GM23338 (cell line): ENCODE measurements at regions not wholly inside any gene's neighbourhood (a gene's known extent, or its start where the extent isn't known, plus 50 kb on each side); places are given as distances from the start of the nearest gene placed in this dataset.

ENCODE experiments used
- ATAC-seq: fragments of 200-7000 bp; cut with Tn5 transposase; 3 replicates; pipeline ENCODE4 v1.9.1; 2020
- DNase-seq: peaks from one replicate; pipeline ENCODE4 v3.0.0-alpha.2; 2015; ENCODE audit warnings: low spot score
- H2AFZ ChIP-seq: fragments of 200-600 bp; sonication (generic); 2 replicates; pipeline ENCODE4 v1.8.0; 2016; ENCODE audit warnings: antibody characterized with exemption, mild to moderate bottlenecking, moderate library complexity
- H3F3A ChIP-seq: fragments of 200-600 bp; sonication (generic); replicated peaks from 2 replicates; pipeline ENCODE4 v1.8.0; 2017; ENCODE audit warnings: antibody characterized with exemption, mixed run types, low read depth
- H3K27ac ChIP-seq: fragments of 200-600 bp; sonication (generic); 2 replicates; pipeline ENCODE4 v1.6.1; 2016; ENCODE audit warnings: low read depth
- H3K27me3 ChIP-seq: fragments of 200-600 bp; sonication (generic); 2 replicates; pipeline ENCODE4 v1.8.0; 2016; ENCODE audit warnings: mild to moderate bottlenecking, mixed run types, moderate library complexity; ENCODE audit not compliant: insufficient read depth
- H3K36me3 ChIP-seq: fragments of 200-600 bp; sonication (generic); 2 replicates; pipeline ENCODE4 v1.8.0; 2016; ENCODE audit warnings: mild to moderate bottlenecking; ENCODE audit not compliant: insufficient read depth
- H3K4me1 ChIP-seq: fragments of 200-600 bp; sonication (generic); 2 replicates; pipeline ENCODE4 v1.8.0; 2016; ENCODE audit warnings: mild to moderate bottlenecking, moderate library complexity; ENCODE audit not compliant: insufficient read depth
- H3K4me2 ChIP-seq: fragments of 200-600 bp; sonication (generic); 2 replicates; pipeline ENCODE4 v1.7.1; 2017; ENCODE audit warnings: mixed run types
- H3K4me3 ChIP-seq: fragments of 200-600 bp; sonication (generic); 2 replicates; pipeline ENCODE4 v1.6.1; 2016; ENCODE audit warnings: mixed run types
- H3K79me2 ChIP-seq: fragments of 200-600 bp; sonication (generic); replicated peaks from 2 replicates; pipeline ENCODE4 v1.8.0; 2017; ENCODE audit warnings: mild to moderate bottlenecking; ENCODE audit not compliant: insufficient read depth
- H3K9me2 ChIP-seq: fragments of 200-600 bp; sonication (generic); 2 replicates; pipeline ENCODE4 v1.8.0; 2017; ENCODE audit not compliant: insufficient read depth
- H4K20me1 ChIP-seq: fragments of 200-600 bp; sonication (generic); replicated peaks from 2 replicates; pipeline ENCODE4 v1.8.0; 2017; ENCODE audit warnings: mild to moderate bottlenecking; ENCODE audit not compliant: insufficient read depth
- H3K27ac Mint-ChIP-seq: 2 replicates; pipeline ENCODE4 v1.8.0; 2020; ENCODE audit warnings: inconsistent platforms, mild to moderate bottlenecking, moderate library complexity, mixed read lengths
- H3K27me3 Mint-ChIP-seq: 3 replicates; pipeline ENCODE4 v1.8.0; 2022; ENCODE audit warnings: low read depth, mild to moderate bottlenecking, moderate library complexity, mixed read lengths, inconsistent platforms; ENCODE audit not compliant: insufficient read depth, poor library complexity
- H3K36me3 Mint-ChIP-seq: 3 replicates; pipeline ENCODE4 v1.8.0; 2021; ENCODE audit warnings: low read depth, mild to moderate bottlenecking, inconsistent platforms, moderate library complexity, mixed read lengths
- H3K4me1 Mint-ChIP-seq: 3 replicates; pipeline ENCODE4 v1.8.0; 2020; ENCODE audit warnings: mild to moderate bottlenecking, inconsistent platforms, mixed read lengths
- H3K4me3 Mint-ChIP-seq: 3 replicates; pipeline ENCODE4 v1.8.0; 2021; ENCODE audit warnings: moderate library complexity, mild to moderate bottlenecking, inconsistent platforms, mixed read lengths
- H3K9me3 Mint-ChIP-seq: 3 replicates; pipeline ENCODE4 v1.8.0; 2020; ENCODE audit warnings: moderate library complexity, mild to moderate bottlenecking, inconsistent platforms, mixed read lengths
- CREB1 ChIP-seq: fragments of 250-450 bp; sonication (Bioruptor Pico); IDR thresholded peaks from 2 replicates; pipeline ENCODE4 v1.5.0; 2020; ENCODE audit warnings: low read depth, mild to moderate bottlenecking, moderate library complexity
- EZH2 ChIP-seq: fragments of 200-600 bp; sonication (generic); IDR thresholded peaks from one replicate; pipeline ENCODE4 v1.8.0; 2017; ENCODE audit warnings: antibody characterized with exemption, mild to moderate bottlenecking, low read depth; ENCODE audit not compliant: unreplicated experiment
- EZH2phosphoT487 ChIP-seq: fragments of 200-600 bp; sonication (generic); IDR thresholded peaks from one replicate; pipeline ENCODE4 v1.8.1; 2018; ENCODE audit warnings: antibody characterized with exemption; ENCODE audit not compliant: unreplicated experiment
- JUNB ChIP-seq: IDR thresholded peaks from one replicate; pipeline ENCODE4 v1.6.1; 2016; ENCODE audit warnings: antibody characterized with exemption; ENCODE audit not compliant: unreplicated experiment
- NANOG ChIP-seq: IDR thresholded peaks from 2 replicates; pipeline ENCODE4 v1.6.1; 2016; ENCODE audit warnings: antibody characterized with exemption, borderline replicate concordance
- POLR2AphosphoS5 ChIP-seq: IDR thresholded peaks from 2 replicates; pipeline ENCODE4 v1.6.1; 2016; ENCODE audit warnings: antibody characterized with exemption, low read depth
- STAT1 ChIP-seq: IDR thresholded peaks from one replicate; pipeline ENCODE4 v1.6.1; 2016; ENCODE audit warnings: antibody characterized with exemption; ENCODE audit not compliant: unreplicated experiment
- ZNF114 ChIP-seq: fragments of 250-450 bp; sonication (Bioruptor Pico); IDR thresholded peaks from 2 replicates; pipeline ENCODE4 v1.5.0; 2020; ENCODE audit warnings: mild to moderate bottlenecking, moderate library complexity
- ZNF331 ChIP-seq: fragments of 250-450 bp; sonication (Bioruptor Pico); IDR thresholded peaks from 2 replicates; pipeline ENCODE4 v1.5.0; 2020; ENCODE audit warnings: low read depth, mild to moderate bottlenecking, moderate library complexity
- TF ChIP-seq, protein P1 (sequence below), 2 experiments: fragments of 200-600 bp in 1 of 2; sonication (generic) in 1 of 2; conservative IDR thresholded peaks; 2 replicates each; pipeline versions ENCODE4 v1.5.1 to v1.6.1; 2016 to 2017; ENCODE audit warnings: antibody characterized with exemption in 2 of 2, low read depth in 2 of 2, mild to moderate bottlenecking in 2 of 2, moderate library complexity in 1 of 2
- TF ChIP-seq, protein P2 (sequence below): IDR thresholded peaks from one replicate; pipeline ENCODE4 v1.6.1; 2018; ENCODE audit warnings: antibody characterized with exemption; ENCODE audit not compliant: unreplicated experiment
- TF ChIP-seq, protein P3 (sequence below): fragments of 250-450 bp; sonication (Bioruptor Pico); IDR thresholded peaks from 2 replicates; pipeline ENCODE4 v1.5.0; 2020; ENCODE audit warnings: mild to moderate bottlenecking, moderate library complexity
- TF ChIP-seq, protein P4 (sequence below): IDR thresholded peaks from 2 replicates; pipeline ENCODE4 v1.6.1; 2016; ENCODE audit warnings: antibody characterized with exemption

DNA sequence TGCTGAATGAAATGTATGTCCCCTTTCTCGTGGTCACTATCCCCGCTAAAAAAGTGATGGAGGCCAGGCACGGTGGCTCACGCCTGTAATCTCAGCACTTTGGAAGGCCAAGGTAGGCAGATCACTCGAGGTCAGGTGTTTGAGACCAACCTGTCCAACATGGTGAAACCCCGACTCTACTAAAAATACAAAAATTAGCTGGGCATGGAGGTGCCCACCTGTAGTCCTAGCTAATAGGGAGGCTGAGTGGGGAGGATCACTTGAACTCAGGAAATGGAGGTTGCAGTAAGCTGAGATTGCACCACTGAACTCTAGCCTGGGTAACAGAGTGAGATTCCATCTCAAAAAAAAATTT, 91.4 kb upstream of the MKLN1 start:
- Mint-ChIP-seq H3K4me1 (peaks cover 22% of the 10 kb centered on the region), H3K27ac (no peak overlapping the region), H3K36me3 (no peaks in the 10 kb centered on the region), H3K27me3 (peaks cover 4% of the 10 kb centered on the region), H3K4me3 (no peak overlapping the region), H3K9me3 (no peaks in the 10 kb centered on the region)
- Histone ChIP-seq H3K36me3 (no peaks in the 10 kb centered on the region), H3K4me3 (no peak overlapping the region), H3K27ac (no peak overlapping the region), H2AFZ (no peak overlapping the region), H3K4me1 (peaks cover 11% of the 10 kb centered on the region; the same call in 1 of the 2 replicates), H3K27me3 (no peaks in the 10 kb centered on the region), H3K9me2 (no peaks in the 10 kb centered on the region), H3F3A (no peaks in the 10 kb centered on the region), H4K20me1 (no peaks in the 10 kb centered on the region), H3K4me2 (no peak overlapping the region), H3K79me2 (no peaks in the 10 kb centered on the region)
- ATAC-seq (no peak), DNase-seq (no peak)
- TF ChIP-seq CREB1 (no peak), POLR2AphosphoS5 (no peak), STAT1 (no peak), EZH2phosphoT487 (no peak), ZNF114 (CRISPR knock-in tag) (no peak), ZNF331 (no peak), NANOG (no peak), JUNB (no peak), EZH2 (no peak)
- TF ChIP-seq, protein P1, sequence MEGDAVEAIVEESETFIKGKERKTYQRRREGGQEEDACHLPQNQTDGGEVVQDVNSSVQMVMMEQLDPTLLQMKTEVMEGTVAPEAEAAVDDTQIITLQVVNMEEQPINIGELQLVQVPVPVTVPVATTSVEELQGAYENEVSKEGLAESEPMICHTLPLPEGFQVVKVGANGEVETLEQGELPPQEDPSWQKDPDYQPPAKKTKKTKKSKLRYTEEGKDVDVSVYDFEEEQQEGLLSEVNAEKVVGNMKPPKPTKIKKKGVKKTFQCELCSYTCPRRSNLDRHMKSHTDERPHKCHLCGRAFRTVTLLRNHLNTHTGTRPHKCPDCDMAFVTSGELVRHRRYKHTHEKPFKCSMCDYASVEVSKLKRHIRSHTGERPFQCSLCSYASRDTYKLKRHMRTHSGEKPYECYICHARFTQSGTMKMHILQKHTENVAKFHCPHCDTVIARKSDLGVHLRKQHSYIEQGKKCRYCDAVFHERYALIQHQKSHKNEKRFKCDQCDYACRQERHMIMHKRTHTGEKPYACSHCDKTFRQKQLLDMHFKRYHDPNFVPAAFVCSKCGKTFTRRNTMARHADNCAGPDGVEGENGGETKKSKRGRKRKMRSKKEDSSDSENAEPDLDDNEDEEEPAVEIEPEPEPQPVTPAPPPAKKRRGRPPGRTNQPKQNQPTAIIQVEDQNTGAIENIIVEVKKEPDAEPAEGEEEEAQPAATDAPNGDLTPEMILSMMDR (conservative IDR thresholded peaks at IDR 0.05; ENCODE audit: low read depth in 2 of 2): no peak
- TF ChIP-seq, protein P2, sequence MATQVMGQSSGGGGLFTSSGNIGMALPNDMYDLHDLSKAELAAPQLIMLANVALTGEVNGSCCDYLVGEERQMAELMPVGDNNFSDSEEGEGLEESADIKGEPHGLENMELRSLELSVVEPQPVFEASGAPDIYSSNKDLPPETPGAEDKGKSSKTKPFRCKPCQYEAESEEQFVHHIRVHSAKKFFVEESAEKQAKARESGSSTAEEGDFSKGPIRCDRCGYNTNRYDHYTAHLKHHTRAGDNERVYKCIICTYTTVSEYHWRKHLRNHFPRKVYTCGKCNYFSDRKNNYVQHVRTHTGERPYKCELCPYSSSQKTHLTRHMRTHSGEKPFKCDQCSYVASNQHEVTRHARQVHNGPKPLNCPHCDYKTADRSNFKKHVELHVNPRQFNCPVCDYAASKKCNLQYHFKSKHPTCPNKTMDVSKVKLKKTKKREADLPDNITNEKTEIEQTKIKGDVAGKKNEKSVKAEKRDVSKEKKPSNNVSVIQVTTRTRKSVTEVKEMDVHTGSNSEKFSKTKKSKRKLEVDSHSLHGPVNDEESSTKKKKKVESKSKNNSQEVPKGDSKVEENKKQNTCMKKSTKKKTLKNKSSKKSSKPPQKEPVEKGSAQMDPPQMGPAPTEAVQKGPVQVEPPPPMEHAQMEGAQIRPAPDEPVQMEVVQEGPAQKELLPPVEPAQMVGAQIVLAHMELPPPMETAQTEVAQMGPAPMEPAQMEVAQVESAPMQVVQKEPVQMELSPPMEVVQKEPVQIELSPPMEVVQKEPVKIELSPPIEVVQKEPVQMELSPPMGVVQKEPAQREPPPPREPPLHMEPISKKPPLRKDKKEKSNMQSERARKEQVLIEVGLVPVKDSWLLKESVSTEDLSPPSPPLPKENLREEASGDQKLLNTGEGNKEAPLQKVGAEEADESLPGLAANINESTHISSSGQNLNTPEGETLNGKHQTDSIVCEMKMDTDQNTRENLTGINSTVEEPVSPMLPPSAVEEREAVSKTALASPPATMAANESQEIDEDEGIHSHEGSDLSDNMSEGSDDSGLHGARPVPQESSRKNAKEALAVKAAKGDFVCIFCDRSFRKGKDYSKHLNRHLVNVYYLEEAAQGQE: no peak
- TF ChIP-seq, protein P3, sequence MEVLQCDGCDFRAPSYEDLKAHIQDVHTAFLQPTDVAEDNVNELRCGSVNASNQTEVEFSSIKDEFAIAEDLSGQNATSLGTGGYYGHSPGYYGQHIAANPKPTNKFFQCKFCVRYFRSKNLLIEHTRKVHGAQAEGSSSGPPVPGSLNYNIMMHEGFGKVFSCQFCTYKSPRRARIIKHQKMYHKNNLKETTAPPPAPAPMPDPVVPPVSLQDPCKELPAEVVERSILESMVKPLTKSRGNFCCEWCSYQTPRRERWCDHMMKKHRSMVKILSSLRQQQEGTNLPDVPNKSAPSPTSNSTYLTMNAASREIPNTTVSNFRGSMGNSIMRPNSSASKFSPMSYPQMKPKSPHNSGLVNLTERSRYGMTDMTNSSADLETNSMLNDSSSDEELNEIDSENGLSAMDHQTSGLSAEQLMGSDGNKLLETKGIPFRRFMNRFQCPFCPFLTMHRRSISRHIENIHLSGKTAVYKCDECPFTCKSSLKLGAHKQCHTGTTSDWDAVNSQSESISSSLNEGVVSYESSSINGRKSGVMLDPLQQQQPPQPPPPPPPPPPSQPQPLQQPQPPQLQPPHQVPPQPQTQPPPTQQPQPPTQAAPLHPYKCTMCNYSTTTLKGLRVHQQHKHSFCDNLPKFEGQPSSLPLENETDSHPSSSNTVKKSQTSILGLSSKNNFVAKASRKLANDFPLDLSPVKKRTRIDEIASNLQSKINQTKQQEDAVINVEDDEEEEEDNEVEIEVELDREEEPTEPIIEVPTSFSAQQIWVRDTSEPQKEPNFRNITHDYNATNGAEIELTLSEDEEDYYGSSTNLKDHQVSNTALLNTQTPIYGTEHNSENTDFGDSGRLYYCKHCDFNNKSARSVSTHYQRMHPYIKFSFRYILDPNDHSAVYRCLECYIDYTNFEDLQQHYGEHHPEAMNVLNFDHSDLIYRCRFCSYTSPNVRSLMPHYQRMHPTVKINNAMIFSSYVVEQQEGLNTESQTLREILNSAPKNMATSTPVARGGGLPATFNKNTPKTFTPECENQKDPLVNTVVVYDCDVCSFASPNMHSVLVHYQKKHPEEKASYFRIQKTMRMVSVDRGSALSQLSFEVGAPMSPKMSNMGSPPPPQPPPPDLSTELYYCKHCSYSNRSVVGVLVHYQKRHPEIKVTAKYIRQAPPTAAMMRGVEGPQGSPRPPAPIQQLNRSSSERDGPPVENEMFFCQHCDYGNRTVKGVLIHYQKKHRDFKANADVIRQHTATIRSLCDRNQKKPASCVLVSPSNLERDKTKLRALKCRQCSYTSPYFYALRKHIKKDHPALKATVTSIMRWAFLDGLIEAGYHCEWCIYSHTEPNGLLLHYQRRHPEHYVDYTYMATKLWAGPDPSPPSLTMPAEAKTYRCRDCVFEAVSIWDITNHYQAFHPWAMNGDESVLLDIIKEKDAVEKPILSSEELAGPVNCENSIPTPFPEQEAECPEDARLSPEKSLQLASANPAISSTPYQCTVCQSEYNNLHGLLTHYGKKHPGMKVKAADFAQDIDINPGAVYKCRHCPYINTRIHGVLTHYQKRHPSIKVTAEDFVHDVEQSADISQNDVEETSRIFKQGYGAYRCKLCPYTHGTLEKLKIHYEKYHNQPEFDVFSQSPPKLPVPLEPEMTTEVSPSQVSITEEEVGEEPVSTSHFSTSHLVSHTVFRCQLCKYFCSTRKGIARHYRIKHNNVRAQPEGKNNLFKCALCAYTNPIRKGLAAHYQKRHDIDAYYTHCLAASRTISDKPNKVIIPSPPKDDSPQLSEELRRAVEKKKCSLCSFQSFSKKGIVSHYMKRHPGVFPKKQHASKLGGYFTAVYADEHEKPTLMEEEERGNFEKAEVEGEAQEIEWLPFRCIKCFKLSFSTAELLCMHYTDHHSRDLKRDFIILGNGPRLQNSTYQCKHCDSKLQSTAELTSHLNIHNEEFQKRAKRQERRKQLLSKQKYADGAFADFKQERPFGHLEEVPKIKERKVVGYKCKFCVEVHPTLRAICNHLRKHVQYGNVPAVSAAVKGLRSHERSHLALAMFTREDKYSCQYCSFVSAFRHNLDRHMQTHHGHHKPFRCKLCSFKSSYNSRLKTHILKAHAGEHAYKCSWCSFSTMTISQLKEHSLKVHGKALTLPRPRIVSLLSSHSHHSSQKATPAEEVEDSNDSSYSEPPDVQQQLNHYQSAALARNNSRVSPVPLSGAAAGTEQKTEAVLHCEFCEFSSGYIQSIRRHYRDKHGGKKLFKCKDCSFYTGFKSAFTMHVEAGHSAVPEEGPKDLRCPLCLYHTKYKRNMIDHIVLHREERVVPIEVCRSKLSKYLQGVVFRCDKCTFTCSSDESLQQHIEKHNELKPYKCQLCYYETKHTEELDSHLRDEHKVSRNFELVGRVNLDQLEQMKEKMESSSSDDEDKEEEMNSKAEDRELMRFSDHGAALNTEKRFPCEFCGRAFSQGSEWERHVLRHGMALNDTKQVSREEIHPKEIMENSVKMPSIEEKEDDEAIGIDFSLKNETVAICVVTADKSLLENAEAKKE (CRISPR knock-in tag): no peak
- TF ChIP-seq, protein P4, sequence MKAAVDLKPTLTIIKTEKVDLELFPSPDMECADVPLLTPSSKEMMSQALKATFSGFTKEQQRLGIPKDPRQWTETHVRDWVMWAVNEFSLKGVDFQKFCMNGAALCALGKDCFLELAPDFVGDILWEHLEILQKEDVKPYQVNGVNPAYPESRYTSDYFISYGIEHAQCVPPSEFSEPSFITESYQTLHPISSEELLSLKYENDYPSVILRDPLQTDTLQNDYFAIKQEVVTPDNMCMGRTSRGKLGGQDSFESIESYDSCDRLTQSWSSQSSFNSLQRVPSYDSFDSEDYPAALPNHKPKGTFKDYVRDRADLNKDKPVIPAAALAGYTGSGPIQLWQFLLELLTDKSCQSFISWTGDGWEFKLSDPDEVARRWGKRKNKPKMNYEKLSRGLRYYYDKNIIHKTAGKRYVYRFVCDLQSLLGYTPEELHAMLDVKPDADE: no peak
